Karpas-422 (cell line): ENCODE measurements at regions not wholly inside any gene's neighbourhood (a gene's known extent, or its start where the extent isn't known, plus 50 kb on each side); places are given as distances from the start of the nearest gene placed in this dataset.
"Not testable (repeated sequence)": the region's sequence is repeated elsewhere in the genome, so short reads cannot be mapped to it uniquely, and the experiment has no call there.

Experiments
- DNase-seq: peaks from one replicate; pipeline ENCODE4 v3.0.0-alpha.2; 2015
- H2AFZ ChIP-seq: fragments of 200-600 bp; sonication (generic); 2 replicates; pipeline ENCODE4 v1.6.1; 2014; ENCODE audit warnings: antibody characterized with exemption, low read length, mixed read lengths
- H3K27ac ChIP-seq: fragments of 200-600 bp; sonication (generic); 2 replicates; pipeline ENCODE4 v1.5.1; 2014; ENCODE audit warnings: mild to moderate bottlenecking, low read length, moderate library complexity
- H3K27me3 ChIP-seq: fragments of 200-600 bp; sonication (generic); 2 replicates; pipeline ENCODE4 v1.6.1; 2014; ENCODE audit warnings: low read length, mixed read lengths
- H3K36me3 ChIP-seq: fragments of 200-600 bp; sonication (generic); 2 replicates; pipeline ENCODE4 v1.6.1; 2014; ENCODE audit warnings: low read length, mixed read lengths; ENCODE audit not compliant: insufficient read depth
- H3K4me1 ChIP-seq: fragments of 200-600 bp; sonication (generic); 2 replicates; pipeline ENCODE4 v1.6.1; 2014; ENCODE audit warnings: mild to moderate bottlenecking, low read length, mixed read lengths
- H3K4me2 ChIP-seq: fragments of 200-600 bp; sonication (generic); 2 replicates; pipeline ENCODE4 v1.6.1; 2014; ENCODE audit warnings: low read length, low read depth, mild to moderate bottlenecking; ENCODE audit not compliant: poor library complexity, severe bottlenecking
- H3K4me3 ChIP-seq: fragments of 200-600 bp; sonication (generic); 2 replicates; pipeline ENCODE4 v1.5.1; 2014; ENCODE audit warnings: mild to moderate bottlenecking, antibody characterized with exemption, low read length, mixed read lengths
- H3K79me2 ChIP-seq: fragments of 200-600 bp; sonication (generic); 2 replicates; pipeline ENCODE4 v1.6.1; 2014; ENCODE audit warnings: mild to moderate bottlenecking, low read length, mixed read lengths
- H3K9ac ChIP-seq: fragments of 200-600 bp; sonication (generic); 2 replicates; pipeline ENCODE4 v1.6.0; 2014; ENCODE audit warnings: low read length
- H3K9me2 ChIP-seq: fragments of 200-600 bp; sonication (generic), shearing (Covaris generic); replicated peaks from 2 replicates; pipeline ENCODE4 v1.6.0; 2014; ENCODE audit warnings: mild to moderate bottlenecking, low read length, moderate library complexity; ENCODE audit not compliant: insufficient read depth
- H3K9me3 ChIP-seq: fragments of 300-700, 200-600 bp; sonication (generic); 2 replicates; pipeline ENCODE4 v1.6.1; 2014; ENCODE audit warnings: low read length, mixed read lengths
- H4K20me1 ChIP-seq: fragments of 200-600 bp; sonication (generic); 2 replicates; pipeline ENCODE4 v1.6.1; 2014; ENCODE audit warnings: mild to moderate bottlenecking, antibody characterized with exemption, low read length, low read depth; ENCODE audit not compliant: insufficient read depth

DNA sequence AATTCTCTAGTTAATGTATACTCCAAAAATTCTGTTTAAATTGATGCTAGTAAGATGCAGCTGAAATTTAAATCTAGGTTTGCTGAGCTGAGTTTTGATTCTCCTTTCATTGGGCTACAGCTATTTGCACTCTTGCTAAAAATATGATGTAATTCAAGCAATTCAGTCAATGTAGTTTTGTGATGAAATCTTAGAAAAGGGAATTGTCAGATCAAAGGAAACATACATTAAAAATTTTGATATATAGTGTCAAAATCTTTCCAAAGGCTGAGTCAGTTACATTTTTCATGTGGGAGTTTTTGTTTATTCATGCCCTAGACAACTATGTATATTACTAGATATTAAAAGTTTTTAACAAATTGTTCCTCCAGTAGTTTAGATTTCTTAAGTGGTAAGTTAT, 334.9 kb upstream of the DAB2 start:
- no peak overlapping the region for H3K4me2 ChIP-seq
- no peak overlapping the region for H3K27ac ChIP-seq
- no peaks in the 10 kb centered on the region for H3K4me1 ChIP-seq
- no peak overlapping the region for H3K4me3 ChIP-seq
- no peaks in the 10 kb centered on the region for H3K36me3 ChIP-seq
- no peak for DNase-seq
- no peaks in the 10 kb centered on the region for H3K9me2 ChIP-seq
- H3K79me2 ChIP-seq = no peaks in the 10 kb centered on the region
- no peaks in the 10 kb centered on the region for H3K27me3 ChIP-seq
- H4K20me1 ChIP-seq = no peaks in the 10 kb centered on the region
- no peaks in the 10 kb centered on the region for H3K9me3 ChIP-seq
- no peak overlapping the region for H3K9ac ChIP-seq
- H2AFZ ChIP-seq = no peak overlapping the region

DNA sequence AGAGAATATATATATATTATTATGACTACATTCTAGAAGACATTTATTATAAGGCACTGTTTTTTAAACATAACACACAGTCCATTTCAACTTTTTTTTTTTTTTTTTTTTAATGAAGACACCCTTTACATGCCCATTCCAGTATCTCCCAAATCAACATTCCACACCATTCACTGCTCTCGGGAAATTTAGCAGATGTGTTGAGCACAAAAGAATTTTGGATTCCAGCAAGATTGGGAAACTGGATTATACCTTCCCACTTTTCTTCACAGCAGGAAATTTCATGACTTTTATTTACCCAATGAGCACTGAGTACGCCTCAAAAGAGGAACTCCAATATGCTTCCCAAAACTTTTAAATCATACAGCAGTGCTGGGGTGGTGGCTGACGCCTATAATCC, 333.6 kb upstream of the DAB2 start:
- H2AFZ ChIP-seq = no peak overlapping the region
- no peak overlapping the region for H3K4me2 ChIP-seq
- H3K4me1 ChIP-seq = no peaks in the 10 kb centered on the region

DNA sequence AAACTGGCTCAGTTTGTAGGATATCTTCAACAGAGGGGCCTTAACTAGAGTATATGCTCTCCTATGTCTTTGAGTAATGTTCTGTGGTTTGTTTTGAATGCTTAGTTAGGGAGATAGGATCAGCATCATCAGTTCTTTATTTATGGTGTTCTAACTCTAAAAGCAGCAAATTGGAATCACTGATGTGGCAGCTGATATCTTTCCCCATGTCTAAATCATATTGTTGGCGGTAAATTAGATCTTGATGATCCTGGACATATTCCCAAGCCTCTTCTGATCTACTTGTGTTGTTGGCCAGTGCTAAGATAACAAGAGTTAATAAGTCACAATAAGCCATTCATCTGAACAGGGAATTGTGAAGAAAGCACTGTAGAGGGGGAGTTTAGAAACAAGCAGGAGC, 332.4 kb upstream of the DAB2 start:
- no peak overlapping the region for H3K27ac ChIP-seq
- H3K4me1 ChIP-seq = no peaks in the 10 kb centered on the region
- no peak overlapping the region for H3K4me3 ChIP-seq
- no peak overlapping the region for H3K9ac ChIP-seq
- H3K36me3 ChIP-seq = no peaks in the 10 kb centered on the region
- H4K20me1 ChIP-seq = no peaks in the 10 kb centered on the region
- H3K79me2 ChIP-seq = no peaks in the 10 kb centered on the region
- no peaks in the 10 kb centered on the region for H3K9me3 ChIP-seq
- H3K27me3 ChIP-seq = no peaks in the 10 kb centered on the region
- H2AFZ ChIP-seq = no peak overlapping the region
- DNase-seq = no peak
- H3K9me2 ChIP-seq = no peaks in the 10 kb centered on the region
- H3K4me2 ChIP-seq = no peak overlapping the region

More for the DNA sequence above, 333.6 kb upstream of the DAB2 start:
- no peak for DNase-seq
- Histone ChIP-seq H4K20me1 (no peaks in the 10 kb centered on the region), H3K36me3 (no peaks in the 10 kb centered on the region), H3K9me3 (no peaks in the 10 kb centered on the region), H3K27ac (no peak overlapping the region), H3K79me2 (no peaks in the 10 kb centered on the region), H3K27me3 (no peaks in the 10 kb centered on the region), H3K4me3 (no peak overlapping the region), H3K9ac (no peak overlapping the region), H3K9me2 (no peaks in the 10 kb centered on the region)

DNA sequence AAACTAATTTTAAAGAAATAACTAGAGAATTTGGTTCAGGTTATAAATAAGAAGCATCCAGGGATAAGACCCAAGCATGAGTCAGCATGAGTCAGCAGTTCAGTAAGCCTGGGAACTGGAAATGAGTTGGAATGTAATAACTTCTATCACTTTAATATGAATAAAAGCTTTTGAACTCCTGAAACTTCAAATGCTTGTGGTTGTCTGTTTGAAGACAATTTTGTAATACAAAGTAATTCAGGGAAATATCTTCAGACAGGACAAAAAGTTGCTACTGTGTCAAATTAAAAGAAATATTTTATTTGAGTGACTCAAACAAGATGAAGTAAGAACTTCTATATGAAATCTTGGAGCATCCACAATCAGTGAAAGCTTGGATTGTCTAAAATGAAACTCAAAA, 331.2 kb upstream of the DAB2 start:
- no peak overlapping the region for H3K9ac ChIP-seq
- H3K9me2 ChIP-seq = no peaks in the 10 kb centered on the region
- H4K20me1 ChIP-seq = no peaks in the 10 kb centered on the region
- H3K4me1 ChIP-seq = no peaks in the 10 kb centered on the region
- H3K4me3 ChIP-seq = no peak overlapping the region
- H3K4me2 ChIP-seq = no peak overlapping the region
- H3K27me3 ChIP-seq = no peaks in the 10 kb centered on the region
- no peaks in the 10 kb centered on the region for H3K9me3 ChIP-seq
- no peak for DNase-seq
- H3K79me2 ChIP-seq = no peaks in the 10 kb centered on the region
- no peak overlapping the region for H3K27ac ChIP-seq
- H2AFZ ChIP-seq = no peak overlapping the region
- no peaks in the 10 kb centered on the region for H3K36me3 ChIP-seq

DNA sequence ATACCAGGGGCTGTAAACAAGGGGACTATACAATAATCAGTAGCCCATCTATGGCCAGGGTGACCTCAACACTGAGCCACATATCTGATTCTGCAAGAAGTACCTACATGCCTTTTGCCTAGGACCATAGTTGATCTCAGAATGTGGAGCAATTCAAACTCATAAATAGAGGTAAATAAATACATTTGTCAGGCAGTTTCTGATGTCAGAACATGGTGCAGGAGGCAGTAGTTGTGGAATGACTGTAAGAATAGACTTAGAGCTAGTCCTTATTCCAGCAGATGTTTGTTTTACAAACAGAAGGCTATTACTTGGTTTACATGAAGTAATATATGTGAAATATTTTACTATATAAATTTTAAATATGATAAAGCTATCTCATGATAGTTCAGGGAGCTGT, 330.7 kb upstream of the DAB2 start:
- H3K36me3 ChIP-seq = no peaks in the 10 kb centered on the region
- no peak overlapping the region for H3K9ac ChIP-seq
- no peak overlapping the region for H3K27ac ChIP-seq
- no peaks in the 10 kb centered on the region for H3K4me1 ChIP-seq
- DNase-seq = no peak
- H4K20me1 ChIP-seq = no peaks in the 10 kb centered on the region
- no peaks in the 10 kb centered on the region for H3K9me2 ChIP-seq
- H3K79me2 ChIP-seq = no peaks in the 10 kb centered on the region
- no peaks in the 10 kb centered on the region for H3K9me3 ChIP-seq
- H2AFZ ChIP-seq = no peak overlapping the region
- H3K4me3 ChIP-seq = no peak overlapping the region
- no peaks in the 10 kb centered on the region for H3K27me3 ChIP-seq
- no peak overlapping the region for H3K4me2 ChIP-seq

DNA sequence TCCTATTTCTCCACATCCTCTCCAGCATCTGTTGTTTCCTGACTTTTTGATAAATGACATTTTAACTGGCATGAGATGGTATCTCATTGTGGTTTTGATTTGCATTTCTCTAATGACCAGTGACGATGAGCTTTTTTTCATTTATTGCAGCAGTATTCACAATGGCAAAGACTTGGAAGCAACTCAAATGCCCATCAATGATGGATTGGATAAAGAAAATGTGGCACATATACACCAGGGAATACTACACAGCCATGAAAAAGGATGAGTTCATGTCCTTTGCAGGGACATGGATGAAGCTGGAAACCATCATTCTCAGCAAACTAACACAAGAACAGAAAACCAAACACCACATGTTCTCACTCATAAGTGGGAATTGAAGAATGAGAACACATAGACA, 329.0 kb upstream of the DAB2 start:
- H3K9me2 ChIP-seq, H3K27me3 ChIP-seq, H2AFZ ChIP-seq, DNase-seq, H3K4me3 ChIP-seq, H3K9me3 ChIP-seq, H3K4me1 ChIP-seq, H3K9ac ChIP-seq, H4K20me1 ChIP-seq, H3K27ac ChIP-seq, H3K4me2 ChIP-seq, H3K79me2 ChIP-seq, H3K36me3 ChIP-seq: not testable (repeated sequence)

DNA sequence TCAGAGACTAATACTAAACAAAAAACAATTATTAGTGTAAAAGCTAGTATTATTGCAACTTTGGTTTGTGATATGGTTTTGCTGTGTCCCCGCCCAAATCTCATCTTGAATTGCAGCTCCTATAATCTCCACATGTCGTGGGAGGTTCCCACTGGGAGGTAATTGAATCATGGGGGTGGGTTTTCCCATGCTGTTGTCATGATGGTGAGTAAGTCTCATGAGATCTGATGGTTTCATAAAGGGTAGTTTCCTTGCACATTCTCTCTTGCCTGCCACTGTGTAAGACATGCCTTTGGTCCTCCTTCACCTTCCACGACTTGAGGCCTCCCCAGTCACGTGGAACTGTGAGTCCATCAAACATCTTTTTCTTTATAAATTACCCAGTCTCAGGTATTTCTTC, 325.9 kb upstream of the DAB2 start:
- Histone ChIP-seq H3K27me3 (no peaks in the 10 kb centered on the region), H3K9ac (no peak overlapping the region), H3K4me2 (no peak overlapping the region), H3K4me1 (no peaks in the 10 kb centered on the region), H2AFZ (no peak overlapping the region), H3K9me2 (no peaks in the 10 kb centered on the region), H3K79me2 (no peaks in the 10 kb centered on the region), H3K27ac (no peak overlapping the region), H3K36me3 (no peaks in the 10 kb centered on the region), H4K20me1 (no peaks in the 10 kb centered on the region), H3K4me3 (no peak overlapping the region), H3K9me3 (no peaks in the 10 kb centered on the region)
- DNase-seq = no peak

DNA sequence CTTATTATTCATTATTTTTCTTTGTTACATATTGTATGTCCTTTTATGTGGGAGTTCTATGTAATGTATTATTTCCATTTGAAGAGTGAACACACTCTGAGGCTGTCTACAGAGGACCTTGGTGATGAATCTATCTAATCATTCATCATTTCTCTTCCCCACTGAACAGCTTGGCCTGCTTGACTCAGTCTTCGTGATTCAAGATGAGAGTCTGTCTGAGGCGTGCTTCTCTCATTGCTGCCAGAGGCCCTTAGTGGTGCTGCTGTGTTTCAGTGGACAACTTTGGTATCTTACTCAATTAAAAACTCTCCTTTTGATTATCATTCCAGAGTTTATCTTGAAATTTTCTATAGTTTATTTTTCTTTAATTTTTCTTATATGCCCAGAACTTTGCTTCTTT, 318.1 kb upstream of the DAB2 start:
- Histone ChIP-seq H3K9me3 (no peaks in the 10 kb centered on the region), H2AFZ (no peak overlapping the region), H4K20me1 (no peaks in the 10 kb centered on the region), H3K4me2 (no peak overlapping the region), H3K4me1 (no peaks in the 10 kb centered on the region), H3K27ac (no peak overlapping the region), H3K9me2 (no peaks in the 10 kb centered on the region), H3K36me3 (no peaks in the 10 kb centered on the region), H3K79me2 (no peaks in the 10 kb centered on the region), H3K4me3 (no peak overlapping the region), H3K27me3 (no peaks in the 10 kb centered on the region), H3K9ac (no peak overlapping the region)
- no peak for DNase-seq

DNA sequence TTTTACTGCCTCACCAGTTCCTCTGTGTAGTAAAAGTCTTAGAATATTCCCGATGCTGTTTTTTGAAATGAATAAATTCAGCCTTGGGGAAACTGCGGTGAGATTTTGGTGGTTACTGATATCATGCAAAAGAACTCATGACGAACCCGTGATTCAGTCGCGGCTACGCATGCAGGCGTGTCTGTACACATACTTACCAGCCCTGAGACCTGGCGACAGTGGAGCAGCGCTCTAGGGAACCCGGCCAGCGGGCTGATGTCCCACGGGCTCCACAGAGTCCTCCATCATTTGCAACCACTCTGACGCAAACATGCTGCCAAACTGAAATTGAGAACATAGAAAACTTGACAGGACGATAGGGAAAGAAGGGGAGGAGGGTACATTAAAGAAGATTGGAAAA, 315.6 kb upstream of the DAB2 start:
- Histone ChIP-seq H3K4me3 (no peak overlapping the region), H3K27me3 (no peaks in the 10 kb centered on the region), H3K9ac (no peak overlapping the region), H3K27ac (no peak overlapping the region), H3K9me3 (no peaks in the 10 kb centered on the region), H3K36me3 (no peaks in the 10 kb centered on the region), H3K4me2 (no peak overlapping the region), H3K9me2 (no peaks in the 10 kb centered on the region), H3K4me1 (no peaks in the 10 kb centered on the region), H3K79me2 (no peaks in the 10 kb centered on the region), H2AFZ (no peak overlapping the region), H4K20me1 (no peaks in the 10 kb centered on the region)
- no peak for DNase-seq
